Mesendoderm (in vitro differentiated cells): ENCODE measurements at regions not wholly inside any gene's neighbourhood (a gene's known extent, or its start where the extent isn't known, plus 50 kb on each side); places are given as distances from the start of the nearest gene placed in this dataset.
A peak's percentile ranks its signal among the peaks of the same experiment; 100 is the strongest.

Experiments
- DNase-seq: peaks from one replicate; pipeline ENCODE4 v3.0.0; 2013
- H2AK5ac ChIP-seq: 2 replicates; pipeline ENCODE4 v1.6.1; 2013; ENCODE audit warnings: low read length, inconsistent platforms
- H2BK120ac ChIP-seq: 2 replicates; pipeline ENCODE4 v1.6.1; 2013; ENCODE audit warnings: low read depth, mild to moderate bottlenecking, low read length, moderate library complexity, mixed read lengths
- H2BK15ac ChIP-seq: replicated peaks from 2 replicates; pipeline ENCODE4 v1.6.1; 2013; ENCODE audit warnings: low read depth, mild to moderate bottlenecking, moderate library complexity
- H2BK5ac ChIP-seq: 2 replicates; pipeline ENCODE4 v1.6.1; 2013; ENCODE audit warnings: low read length, inconsistent platforms
- H3K18ac ChIP-seq: 2 replicates; pipeline ENCODE4 v1.6.1; 2013; ENCODE audit warnings: mild to moderate bottlenecking, low read length, mixed read lengths
- H3K23ac ChIP-seq: one replicate; pipeline ENCODE4 v1.6.1; 2013; ENCODE audit warnings: low read length
- H3K27ac ChIP-seq: 2 replicates; pipeline ENCODE4 v1.5.1; 2013; ENCODE audit warnings: low read depth, mild to moderate bottlenecking, inconsistent platforms, low read length, moderate library complexity
- H3K27me3 ChIP-seq: 2 replicates; pipeline ENCODE4 v1.6.1; 2013; ENCODE audit warnings: low read length, control low read depth, mild to moderate bottlenecking, inconsistent platforms; ENCODE audit not compliant: insufficient read depth, poor library complexity
- H3K36me3 ChIP-seq: 2 replicates; pipeline ENCODE4 v1.6.1; 2013; ENCODE audit warnings: low read length, inconsistent platforms; ENCODE audit not compliant: control insufficient read depth, insufficient read depth
- H3K4ac ChIP-seq: one replicate; pipeline ENCODE4 v1.6.1; 2013; ENCODE audit warnings: low read depth, mild to moderate bottlenecking, low read length, moderate library complexity
- H3K4me1 ChIP-seq: 2 replicates; pipeline ENCODE4 v1.6.1; 2013; ENCODE audit warnings: low read depth, low read length, inconsistent platforms; ENCODE audit not compliant: control insufficient read depth
- H3K4me2 ChIP-seq: 2 replicates; pipeline ENCODE4 v1.6.1; 2013; ENCODE audit warnings: low read length
- H3K4me3 ChIP-seq: 2 replicates; pipeline ENCODE4 v1.5.1; 2013; ENCODE audit warnings: mild to moderate bottlenecking, low read length
- H3K56ac ChIP-seq: one replicate; pipeline ENCODE4 v1.6.1; 2013; ENCODE audit warnings: low read length
- H3K79me1 ChIP-seq: 2 replicates; pipeline ENCODE4 v1.6.1; 2013; ENCODE audit warnings: low read length, inconsistent platforms
- H3K79me2 ChIP-seq: 2 replicates; pipeline ENCODE4 v1.6.1; 2013; ENCODE audit warnings: mild to moderate bottlenecking, low read length; ENCODE audit not compliant: control insufficient read depth, insufficient read depth
- H3K9ac ChIP-seq: 2 replicates; pipeline ENCODE4 v1.6.1; 2013; ENCODE audit warnings: low read length, inconsistent platforms
- H4K5ac ChIP-seq: one replicate; pipeline ENCODE4 v1.6.1; 2013; ENCODE audit warnings: low read length
- H4K8ac ChIP-seq: one replicate; pipeline ENCODE4 v1.6.1; 2013; ENCODE audit warnings: low read depth, mild to moderate bottlenecking, control low read depth, low read length, moderate library complexity
- WGBS: extraction: QIAGEN DNeasy Blood & Tissue Kit; methylation state at CpG from one replicate; pipeline ENCODE4 v1.1.7; 2013; ENCODE audit warnings: low lambda C conversion rate, missing lambda C conversion rate; ENCODE audit not compliant: insufficient coverage; ENCODE audit errors: extremely low coverage; 5-methylcytosine and 5-hydroxymethylcytosine counted together

GRCh38 chr5:29079771-29080170 lies 2041.4 kb upstream of the CDH9 start:
- no peak overlapping the region for H2BK5ac ChIP-seq
- H2BK15ac ChIP-seq = no peak overlapping the region
- no peak overlapping the region for H3K27ac ChIP-seq
- no peak overlapping the region for H4K8ac ChIP-seq
- no peak overlapping the region for H3K56ac ChIP-seq
- no peak overlapping the region for H3K18ac ChIP-seq
- no peaks in the 10 kb centered on the region for H3K79me2 ChIP-seq
- WGBS = no CpG with 5 or more reads among the region's 3 CpGs
- no peak overlapping the region for H3K4me3 ChIP-seq
- H2BK120ac ChIP-seq = no peak overlapping the region
- no peaks in the 10 kb centered on the region for H3K27me3 ChIP-seq
- peak; percentile 88 for DNase-seq
- no peak overlapping the region for H3K9ac ChIP-seq
- no peak overlapping the region for H4K5ac ChIP-seq
- H2AK5ac ChIP-seq = no peak overlapping the region
- H3K4me1 ChIP-seq = no peaks in the 10 kb centered on the region
- no peak overlapping the region for H3K4ac ChIP-seq
- H3K79me1 ChIP-seq = no peaks in the 10 kb centered on the region
- H3K36me3 ChIP-seq = no peaks in the 10 kb centered on the region
- H3K4me2 ChIP-seq = no peak overlapping the region
- no peak overlapping the region for H3K23ac ChIP-seq

GRCh38 chr5:29077451-29077850 lies 2039.1 kb upstream of the CDH9 start:
- Histone ChIP-seq H3K9ac (no peak overlapping the region), H3K79me2 (no peaks in the 10 kb centered on the region), H3K27me3 (no peaks in the 10 kb centered on the region), H2BK120ac (no peak overlapping the region), H2BK15ac (no peak overlapping the region), H2AK5ac (no peak overlapping the region), H3K4me2 (no peak overlapping the region), H4K5ac (no peak overlapping the region), H3K4me1 (no peaks in the 10 kb centered on the region), H3K56ac (no peak overlapping the region), H3K4ac (no peak overlapping the region), H3K18ac (no peak overlapping the region), H3K27ac (no peak overlapping the region), H3K4me3 (no peak overlapping the region), H3K36me3 (no peaks in the 10 kb centered on the region), H2BK5ac (no peak overlapping the region), H3K23ac (no peak overlapping the region), H4K8ac (no peak overlapping the region), H3K79me1 (no peaks in the 10 kb centered on the region)
- DNase-seq = peak; percentile 12
- no CpG with 5 or more reads among the region's 5 CpGs for WGBS

DNA sequence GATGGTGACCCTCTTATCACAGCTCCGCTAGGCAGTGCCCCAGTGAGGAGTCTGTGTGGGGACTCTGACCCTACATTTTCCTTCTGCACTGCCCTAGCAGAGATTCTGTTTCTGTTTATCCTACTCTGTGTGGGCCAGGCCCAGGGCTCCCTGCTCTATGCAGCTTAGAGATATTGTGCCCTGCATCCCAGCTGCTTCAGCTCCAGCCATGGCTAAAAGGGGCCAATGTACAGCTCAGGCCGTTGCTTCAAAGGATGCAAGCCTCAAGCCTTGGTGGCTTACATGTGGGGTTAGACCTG lies 2030.7 kb upstream of the CDH9 start:
- H3K27ac ChIP-seq = no peak overlapping the region
- no peak overlapping the region for H3K56ac ChIP-seq
- no peak for DNase-seq
- H2AK5ac ChIP-seq = no peak overlapping the region
- H3K23ac ChIP-seq = no peak overlapping the region
- no peak overlapping the region for H3K9ac ChIP-seq
- H2BK120ac ChIP-seq = no peak overlapping the region
- no peak overlapping the region for H3K4me2 ChIP-seq
- H2BK15ac ChIP-seq = no peak overlapping the region
- H3K4me3 ChIP-seq = no peak overlapping the region
- H3K18ac ChIP-seq = no peak overlapping the region
- no peaks in the 10 kb centered on the region for H3K36me3 ChIP-seq
- no peak overlapping the region for H4K5ac ChIP-seq
- H4K8ac ChIP-seq = no peak overlapping the region
- no peak overlapping the region for H3K4ac ChIP-seq
- no peak overlapping the region for H2BK5ac ChIP-seq
- no peaks in the 10 kb centered on the region for H3K79me2 ChIP-seq
- no peaks in the 10 kb centered on the region for H3K79me1 ChIP-seq
- H3K4me1 ChIP-seq = no peaks in the 10 kb centered on the region
- no CpG with 5 or more reads among the region's 2 CpGs for WGBS
- no peaks in the 10 kb centered on the region for H3K27me3 ChIP-seq

- Histone ChIP-seq H2AK5ac (no peak overlapping the region), H4K8ac (no peak overlapping the region), H3K4me1 (no peaks in the 10 kb centered on the region), H4K5ac (no peak overlapping the region), H2BK120ac (no peak overlapping the region), H3K27me3 (no peaks in the 10 kb centered on the region), H3K79me2 (no peaks in the 10 kb centered on the region), H2BK15ac (no peak overlapping the region), H2BK5ac (no peak overlapping the region), H3K9ac (no peak overlapping the region), H3K56ac (no peak overlapping the region), H3K4ac (no peak overlapping the region), H3K18ac (no peak overlapping the region), H3K36me3 (no peaks in the 10 kb centered on the region), H3K23ac (no peak overlapping the region), H3K27ac (no peak overlapping the region), H3K4me2 (no peak overlapping the region), H3K79me1 (no peaks in the 10 kb centered on the region), H3K4me3 (no peak overlapping the region)
- WGBS = no CpG with 5 or more reads among the region's 1 CpG
- peak; percentile 51 for DNase-seq
Observed at GRCh38 chr5:29061381-29061780, 2023.0 kb upstream of the CDH9 start.

DNA sequence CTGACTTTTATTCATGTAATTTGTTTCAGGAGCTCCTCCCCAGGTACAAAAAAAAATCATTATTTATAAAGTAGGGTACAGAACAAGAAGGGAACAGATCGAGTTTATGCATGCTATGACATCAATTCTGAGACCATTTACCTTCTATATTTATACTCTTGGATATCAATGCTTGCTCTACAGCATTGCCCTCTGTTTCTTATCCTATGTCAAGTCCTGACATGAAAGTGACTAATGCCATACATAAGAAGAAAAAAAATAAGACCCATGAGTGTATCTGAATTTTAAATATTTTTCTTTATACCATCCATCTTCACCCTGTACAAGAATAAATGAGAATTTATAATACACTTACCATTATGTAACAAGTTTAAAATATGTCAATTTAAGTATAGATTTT lies 2016.3 kb upstream of the CDH9 start:
- Histone ChIP-seq H2BK15ac (no peak overlapping the region), H2BK5ac (no peak overlapping the region), H3K27me3 (no peaks in the 10 kb centered on the region), H3K79me1 (no peaks in the 10 kb centered on the region), H2BK120ac (no peak overlapping the region), H3K4me1 (no peaks in the 10 kb centered on the region), H3K4ac (no peak overlapping the region), H3K56ac (no peak overlapping the region), H4K8ac (no peak overlapping the region), H3K4me2 (no peak overlapping the region), H3K18ac (no peak overlapping the region), H4K5ac (no peak overlapping the region), H3K23ac (no peak overlapping the region), H3K4me3 (no peak overlapping the region), H2AK5ac (no peak overlapping the region), H3K9ac (no peak overlapping the region), H3K36me3 (no peaks in the 10 kb centered on the region), H3K79me2 (no peaks in the 10 kb centered on the region), H3K27ac (no peak overlapping the region)
- no peak for DNase-seq
- whole genome bisulfite sequencing = no CpG with 5 or more reads among the region's 1 CpG

- Histone ChIP-seq H3K18ac (no peak overlapping the region), H3K27ac (no peak overlapping the region), H3K9ac (no peak overlapping the region), H3K4me3 (no peak overlapping the region), H4K5ac (no peak overlapping the region), H3K4me2 (no peak overlapping the region), H2BK5ac (no peak overlapping the region), H3K4me1 (no peaks in the 10 kb centered on the region), H4K8ac (no peak overlapping the region), H3K27me3 (no peaks in the 10 kb centered on the region), H3K79me2 (no peaks in the 10 kb centered on the region), H2BK120ac (no peak overlapping the region), H3K79me1 (no peaks in the 10 kb centered on the region), H3K56ac (no peak overlapping the region), H2AK5ac (no peak overlapping the region), H3K4ac (no peak overlapping the region), H3K23ac (no peak overlapping the region), H3K36me3 (no peaks in the 10 kb centered on the region), H2BK15ac (no peak overlapping the region)
- DNase-seq = peak; percentile 48
- WGBS = no CpG with 5 or more reads among the region's 1 CpG
Observed at GRCh38 chr5:29054282-29054681, 2015.9 kb upstream of the CDH9 start.
